PC-3 (cell line): ENCODE measurements at regions not wholly inside any gene's neighbourhood (a gene's known extent, or its start where the extent isn't known, plus 50 kb on each side); places are given as distances from the start of the nearest gene placed in this dataset.

Source experiments
- CTCF ChIP-seq: fragments of 300-600 bp; sonication (generic); conservative IDR thresholded peaks from 2 replicates; pipeline ENCODE4 v1.5.1; 2017; ENCODE audit warnings: antibody characterized with exemption, low read depth, mild to moderate bottlenecking, low read length
- EZH2 ChIP-seq: fragments of 300-600 bp; sonication (generic); IDR thresholded peaks from one replicate; pipeline ENCODE4 v1.6.1; 2017; ENCODE audit warnings: antibody characterized with exemption, mild to moderate bottlenecking, low read length; ENCODE audit not compliant: unreplicated experiment
- EZH2phosphoT487 ChIP-seq: fragments of 300-600 bp; sonication (generic); IDR thresholded peaks from 2 replicates; pipeline ENCODE4 v1.6.1; 2018; ENCODE audit warnings: mild to moderate bottlenecking, antibody characterized with exemption, low read length, borderline replicate concordance

DNA sequence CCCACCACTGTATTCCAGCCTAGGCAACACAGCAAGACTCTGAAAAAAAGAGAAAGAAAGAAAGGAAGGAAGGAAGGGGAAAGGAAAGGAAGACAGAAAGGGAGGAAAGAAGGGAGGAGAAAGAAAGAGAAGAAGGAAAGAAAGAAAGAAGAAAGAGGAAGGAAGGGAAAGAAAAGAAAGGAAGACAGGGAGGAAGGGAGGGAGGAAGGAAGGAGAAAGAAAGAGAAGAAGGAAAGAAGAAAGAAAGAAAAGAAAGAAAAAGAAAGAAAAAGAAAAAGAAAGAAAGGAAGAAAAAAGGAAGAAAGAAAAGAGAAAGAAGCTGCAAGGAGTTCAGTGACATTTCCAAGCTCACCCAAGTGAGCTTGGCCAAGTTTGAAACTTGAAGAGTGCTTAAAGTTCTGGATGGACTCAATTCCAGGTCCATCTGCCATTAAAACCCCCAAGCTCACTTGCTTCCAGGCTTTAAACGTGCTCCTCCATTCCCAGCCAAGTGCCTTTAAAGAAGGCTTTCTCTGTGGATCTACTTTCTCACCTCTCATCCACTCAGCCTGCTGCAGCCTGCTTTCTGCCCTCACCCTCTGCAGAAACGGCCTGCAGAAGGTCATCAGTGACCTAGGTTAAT is 101.5 kb downstream of the VCPKMT start:
- TF ChIP-seq CTCF (no peak), EZH2 (no peak), EZH2phosphoT487 (no peak)
